Testis (tissue), 2 donors: ENCODE measurements at regions not wholly inside any gene's neighbourhood (a gene's known extent, or its start where the extent isn't known, plus 50 kb on each side); places are given as distances from the start of the nearest gene placed in this dataset.
"Not testable (repeated sequence)": the region's sequence is repeated elsewhere in the genome, so short reads cannot be mapped to it uniquely, and the experiment has no call there.

Source experiments
- CTCF ChIP-seq, 3 experiments: fragments of 450-650 bp in 2 of 3; fragments of 200-600 bp in 1 of 3; sonication (generic) in 1 of 3; IDR thresholded peaks; one replicate each; pipeline ENCODE4 v1.5.1; 2016 to 2019; ENCODE audit warnings: antibody characterized with exemption in 3 of 3, mild to moderate bottlenecking in 2 of 3, moderate library complexity in 1 of 3
- POLR2A ChIP-seq: fragments of 450-650 bp; IDR thresholded peaks from one replicate; pipeline ENCODE4 v1.6.1; 2017; ENCODE audit warnings: antibody characterized with exemption, mild to moderate bottlenecking, moderate library complexity

- TF ChIP-seq CTCF (IDR thresholded peaks at IDR 0.05); POLR2A: not testable (repeated sequence)
Measured at GRCh38 chr17:54376409-54376808, 524.2 kb upstream of the TOM1L1 start.
